VCaP (cell line): ENCODE measurements at regions not wholly inside any gene's neighbourhood (a gene's known extent, or its start where the extent isn't known, plus 50 kb on each side); places are given as distances from the start of the nearest gene placed in this dataset.

ENCODE experiments used
- H3K27ac ChIP-seq: fragments of 450-650 bp; 2 replicates; pipeline ENCODE4 v1.5.1; 2017
- CTCF ChIP-seq: fragments of 450-650 bp; conservative IDR thresholded peaks from 2 replicates; pipeline ENCODE4 v1.5.1; 2017; ENCODE audit warnings: mild to moderate bottlenecking, moderate library complexity

GRCh38 chr9:27950382-27950781 is 377.1 kb upstream of the C9orf72 start:
- no peak overlapping the region for H3K27ac ChIP-seq
- no peak for TF ChIP-seq CTCF

- no peak for TF ChIP-seq CTCF
- no peak overlapping the region for H3K27ac ChIP-seq
These were observed 381.6 kb upstream of the C9orf72 start for GRCh38 chr9:27954858-27955257.

- no peak overlapping the region for H3K27ac ChIP-seq
- no peak for TF ChIP-seq CTCF
These were observed 390.6 kb upstream of the C9orf72 start for GRCh38 chr9:27963836-27964235.

- TF ChIP-seq CTCF = no peak
- H3K27ac ChIP-seq = no peak overlapping the region
These were observed 393.9 kb upstream of the C9orf72 start for GRCh38 chr9:27967210-27967609.

- no peak overlapping the region for H3K27ac ChIP-seq
These were observed 404.6 kb upstream of the C9orf72 start for GRCh38 chr9:27977931-27978330.

GRCh38 chr9:27985714-27986113 is 412.4 kb upstream of the C9orf72 start:
- TF ChIP-seq CTCF = no peak
- H3K27ac ChIP-seq = no peak overlapping the region

More at GRCh38 chr9:27977931-27978330, 404.6 kb upstream of the C9orf72 start:
- no peak for TF ChIP-seq CTCF

GRCh38 chr9:27990524-27990923 is 417.2 kb upstream of the C9orf72 start:
- H3K27ac ChIP-seq = no peak overlapping the region
- no peak for TF ChIP-seq CTCF

GRCh38 chr9:27991221-27991620 is 417.9 kb upstream of the C9orf72 start:
- no peak for TF ChIP-seq CTCF
- H3K27ac ChIP-seq = no peak overlapping the region
